NCI-H1694 treated with DMSO at 0.1 percent for 48 hours (cell line): ENCODE measurements at regions not wholly inside any gene's neighbourhood (a gene's known extent, or its start where the extent isn't known, plus 50 kb on each side); places are given as distances from the start of the nearest gene placed in this dataset.
"Not testable (repeated sequence)": the region's sequence is repeated elsewhere in the genome, so short reads cannot be mapped to it uniquely, and the experiment has no call there.

ENCODE experiments used
- DNase-seq: peaks from one replicate; lab custom pipeline; 2025; lab: John Stamatoyannopoulos, UW

DNA sequence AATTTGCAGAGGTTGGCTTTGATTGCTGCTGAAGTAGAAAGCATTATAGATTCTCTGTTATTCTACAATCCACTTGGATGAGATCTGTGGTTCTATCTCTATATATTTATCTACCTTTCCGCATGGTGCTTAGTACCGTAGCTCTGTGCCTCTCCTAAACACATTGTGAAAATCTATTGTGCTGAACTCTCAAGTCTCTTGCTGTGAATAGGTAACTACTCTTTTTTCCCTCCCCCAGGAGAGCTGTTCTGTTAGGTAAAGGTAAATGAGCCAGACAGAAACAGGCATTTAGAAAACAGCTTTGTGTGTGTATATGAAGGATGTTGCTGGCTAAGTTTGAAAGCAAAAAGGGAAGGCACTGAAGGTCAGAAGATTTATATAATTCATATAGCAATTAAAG lies 112.6 kb downstream of the BRMS1L start:
- DNase-seq: no peak

- no peak for DNase-seq
Observed at GRCh38 chr14:35934499-35934898, 108.4 kb downstream of the BRMS1L start.

DNA sequence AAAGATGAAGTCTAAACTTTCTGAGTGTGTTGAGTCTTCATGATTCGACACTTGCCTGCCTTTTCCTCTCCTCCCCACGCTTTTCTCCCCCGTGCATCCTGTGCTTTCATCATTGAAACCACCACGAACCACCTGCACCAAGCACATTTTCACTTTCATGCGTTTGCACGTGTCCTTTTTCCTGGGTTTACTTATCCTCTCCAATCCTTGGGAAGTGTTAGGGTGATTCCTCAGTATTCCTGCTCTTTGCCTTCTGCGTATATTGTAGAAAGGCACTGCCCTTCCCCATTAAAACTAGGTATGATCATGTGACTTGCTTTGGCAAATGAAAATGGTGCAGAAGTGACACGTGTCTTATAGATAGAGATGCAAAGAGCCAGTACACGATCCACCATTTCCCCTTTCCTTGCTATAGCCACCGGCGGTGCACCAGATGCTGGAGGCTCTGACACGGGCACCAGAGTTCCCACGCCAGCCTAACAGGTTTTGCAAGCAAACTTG lies 106.6 kb downstream of the BRMS1L start:
- DNase-seq: no peak

DNA sequence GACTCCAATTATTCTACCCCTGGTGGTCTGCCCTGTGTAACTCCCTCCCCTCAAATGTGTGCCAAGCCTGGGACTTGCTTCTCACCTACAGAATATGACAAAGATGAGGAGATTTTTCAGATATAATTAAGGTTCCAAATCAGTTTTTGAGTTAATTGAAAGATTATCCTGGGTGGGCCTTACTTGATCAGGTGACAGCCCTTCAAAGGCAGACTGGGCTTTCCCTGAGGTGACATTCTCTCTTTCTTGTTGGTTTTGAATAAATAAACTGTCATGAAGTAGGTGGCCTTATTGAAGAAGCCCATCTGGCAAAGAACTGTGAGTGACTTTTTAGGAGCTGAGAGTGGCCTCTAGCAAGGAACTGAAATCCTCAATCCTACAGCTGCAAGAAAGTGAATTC lies 106.0 kb downstream of the BRMS1L start:
- DNase-seq: no peak

GRCh38 chr14:35931346-35931745 lies 105.2 kb downstream of the BRMS1L start:
- no peak for DNase-seq

GRCh38 chr14:35929186-35929585 lies 103.0 kb downstream of the BRMS1L start:
- DNase-seq: no peak

DNA sequence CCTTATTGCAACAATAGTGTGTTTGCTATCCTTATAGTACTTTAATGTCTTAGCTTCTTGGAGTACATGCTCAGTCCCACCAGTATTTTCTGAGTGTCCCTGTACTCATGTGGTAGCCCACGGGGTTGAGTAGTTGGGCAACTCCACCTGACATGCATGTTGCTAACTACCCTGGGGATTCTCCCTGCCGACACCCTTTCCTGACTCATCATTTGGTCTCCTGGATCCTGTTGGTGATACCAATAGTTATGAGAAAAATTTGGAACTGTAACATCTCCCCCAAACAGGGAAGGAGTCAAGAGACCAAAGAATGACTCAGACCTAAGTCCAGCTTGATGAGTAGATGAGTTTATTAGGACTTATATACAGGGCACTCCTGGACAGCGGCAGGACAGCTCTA lies 101.6 kb downstream of the BRMS1L start:
- no peak for DNase-seq

DNA sequence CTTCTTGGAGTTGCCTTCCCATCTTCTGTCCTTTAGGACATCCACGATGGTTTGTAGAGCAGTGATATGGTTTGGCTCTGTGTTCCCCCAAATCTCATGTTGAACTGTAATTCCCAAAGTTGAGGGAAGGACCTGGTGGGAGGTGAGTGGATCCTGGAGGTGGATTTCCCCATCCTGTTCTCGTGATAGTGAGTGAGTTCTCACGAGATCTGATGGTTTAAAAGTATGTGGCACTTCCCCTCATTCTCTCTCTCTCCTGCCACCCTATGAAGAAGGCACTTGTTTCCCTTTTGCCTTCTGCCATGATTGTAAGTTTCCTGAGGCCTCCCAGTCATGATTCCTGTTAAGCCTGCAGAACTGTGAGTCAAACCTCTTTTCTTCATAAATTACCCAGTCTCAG lies 99.2 kb downstream of the BRMS1L start:
- DNase-seq: no peak

DNA sequence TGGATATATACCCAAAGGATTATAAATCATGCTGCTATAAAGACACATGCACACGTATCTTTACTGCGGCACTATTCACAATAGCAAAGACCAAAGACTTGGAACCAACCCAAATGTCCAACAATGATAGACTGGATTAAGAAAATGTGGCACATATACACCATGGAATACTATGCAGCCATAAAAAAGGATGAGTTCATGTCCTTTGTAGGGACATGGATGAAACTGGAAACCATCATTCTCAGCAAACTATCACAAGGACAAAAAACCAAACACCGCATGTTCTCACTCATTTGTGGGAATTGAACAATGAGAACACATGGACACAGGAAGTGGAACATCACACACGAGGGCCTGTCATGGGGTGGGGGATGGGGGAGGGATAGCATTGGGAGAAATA lies 96.5 kb downstream of the BRMS1L start:
- not testable (repeated sequence) for DNase-seq

GRCh38 chr14:35921745-35922144 lies 95.6 kb downstream of the BRMS1L start:
- DNase-seq: no peak
